ENCODE measurements at regions not wholly inside any gene's neighbourhood (a gene's known extent, or its start where the extent isn't known, plus 50 kb on each side); places are given as distances from the start of the nearest gene placed in this dataset.

DNA sequence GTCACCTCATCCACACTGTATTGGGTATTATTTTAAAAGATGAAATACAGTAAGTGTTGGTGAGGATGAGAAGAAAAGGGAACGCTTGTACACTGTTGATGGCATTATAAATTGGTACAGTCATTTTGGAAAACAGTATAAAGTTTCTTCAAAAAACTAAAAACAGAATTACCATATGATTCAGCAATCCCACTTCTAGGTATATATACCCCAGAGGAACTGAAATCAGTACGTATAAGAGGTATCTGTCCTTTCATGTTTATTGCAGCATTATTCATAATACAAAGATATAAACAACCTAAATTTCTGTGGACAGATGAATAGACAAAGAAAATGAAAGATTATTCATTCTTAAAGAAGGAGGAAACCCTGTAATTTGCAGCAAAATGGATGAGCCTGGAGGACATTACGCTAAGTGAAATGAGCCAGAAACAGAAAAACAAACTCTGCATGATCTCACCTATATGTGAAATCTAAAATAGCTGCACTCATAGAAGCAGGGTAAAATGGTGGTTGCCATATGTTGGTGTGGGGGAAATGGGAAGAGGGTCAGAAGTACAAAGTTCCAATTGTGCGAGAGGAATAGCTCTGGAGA lies 191.6 kb downstream of the TRIM36 start:
- H3K4me2 ChIP-seq (ENCODE audit: low read depth, low read length, poor library complexity, severe bottlenecking), result no peak overlapping the region
- no peak overlapping the region for H3K27ac ChIP-seq (ENCODE audit: low read depth, low read length)
- no peaks in the 10 kb centered on the region; the same call in 1 of the 2 replicates for H3K9me3 ChIP-seq (ENCODE audit: insufficient read depth, low read length)

DNA sequence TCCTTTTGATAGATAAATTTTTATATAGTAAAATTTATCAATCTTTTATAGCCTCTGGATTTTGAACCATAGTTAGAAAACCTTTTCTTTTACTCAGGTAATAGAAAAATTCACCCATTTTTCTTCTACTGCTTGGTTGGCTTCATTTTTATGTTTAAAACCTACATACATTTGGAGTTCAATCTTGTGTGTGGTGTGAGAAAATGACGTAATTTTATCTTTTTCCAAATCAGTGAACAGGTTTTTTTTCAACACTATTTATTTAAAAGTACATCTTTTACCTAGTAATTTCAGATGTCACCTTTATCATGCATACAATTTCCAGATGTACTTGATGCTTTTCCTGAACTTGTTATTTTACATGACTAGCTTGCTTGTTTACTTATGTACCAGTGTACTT lies 200.2 kb downstream of the TRIM36 start:
- Histone ChIP-seq H3K9me2 (replicated peaks; ENCODE audit: insufficient read depth, low read length) (no peaks in the 10 kb centered on the region), H3K36me3 (ENCODE audit: low read length) (no peaks in the 10 kb centered on the region), H3K27me3 (ENCODE audit: low read length) (no peaks in the 10 kb centered on the region), H3K9me3 (ENCODE audit: insufficient read depth, low read length) (no peaks in the 10 kb centered on the region), H2AFZ (ENCODE audit: low read depth, low read length, severe bottlenecking) (no peak overlapping the region), H3F3A (ENCODE audit: insufficient read depth) (no peaks in the 10 kb centered on the region), H3K79me2 (ENCODE audit: insufficient read depth, low read length) (no peaks in the 10 kb centered on the region), H3K9ac (ENCODE audit: low read length) (no peak overlapping the region), H4K20me1 (ENCODE audit: low read depth, low read length) (no peaks in the 10 kb centered on the region), H3K4me2 (ENCODE audit: low read depth, low read length, poor library complexity, severe bottlenecking) (no peak overlapping the region), H3K27ac (ENCODE audit: low read depth, low read length) (no peak overlapping the region), H3K4me3 (ENCODE audit: insufficient read depth, low read length, poor library complexity, severe bottlenecking) (no peak overlapping the region)
- TF ChIP-seq EZH2phosphoT487 (conservative IDR thresholded peaks at IDR 0.05; ENCODE audit: low read length), result no peak
- TF ChIP-seq, protein P1, sequence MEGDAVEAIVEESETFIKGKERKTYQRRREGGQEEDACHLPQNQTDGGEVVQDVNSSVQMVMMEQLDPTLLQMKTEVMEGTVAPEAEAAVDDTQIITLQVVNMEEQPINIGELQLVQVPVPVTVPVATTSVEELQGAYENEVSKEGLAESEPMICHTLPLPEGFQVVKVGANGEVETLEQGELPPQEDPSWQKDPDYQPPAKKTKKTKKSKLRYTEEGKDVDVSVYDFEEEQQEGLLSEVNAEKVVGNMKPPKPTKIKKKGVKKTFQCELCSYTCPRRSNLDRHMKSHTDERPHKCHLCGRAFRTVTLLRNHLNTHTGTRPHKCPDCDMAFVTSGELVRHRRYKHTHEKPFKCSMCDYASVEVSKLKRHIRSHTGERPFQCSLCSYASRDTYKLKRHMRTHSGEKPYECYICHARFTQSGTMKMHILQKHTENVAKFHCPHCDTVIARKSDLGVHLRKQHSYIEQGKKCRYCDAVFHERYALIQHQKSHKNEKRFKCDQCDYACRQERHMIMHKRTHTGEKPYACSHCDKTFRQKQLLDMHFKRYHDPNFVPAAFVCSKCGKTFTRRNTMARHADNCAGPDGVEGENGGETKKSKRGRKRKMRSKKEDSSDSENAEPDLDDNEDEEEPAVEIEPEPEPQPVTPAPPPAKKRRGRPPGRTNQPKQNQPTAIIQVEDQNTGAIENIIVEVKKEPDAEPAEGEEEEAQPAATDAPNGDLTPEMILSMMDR (IDR thresholded peaks at IDR 0.05; ENCODE audit: insufficient read depth, low read length, poor library complexity, severe bottlenecking), result no peak

More for the DNA sequence above, 191.6 kb downstream of the TRIM36 start:
- Histone ChIP-seq H2AFZ (ENCODE audit: low read depth, low read length, severe bottlenecking) (no peak overlapping the region), H4K20me1 (ENCODE audit: low read depth, low read length) (no peaks in the 10 kb centered on the region), H3K4me3 (ENCODE audit: insufficient read depth, low read length, poor library complexity, severe bottlenecking) (no peak overlapping the region), H3F3A (ENCODE audit: insufficient read depth) (no peaks in the 10 kb centered on the region), H3K27me3 (ENCODE audit: low read length) (no peaks in the 10 kb centered on the region), H3K9me2 (replicated peaks; ENCODE audit: insufficient read depth, low read length) (no peaks in the 10 kb centered on the region), H3K36me3 (ENCODE audit: low read length) (no peaks in the 10 kb centered on the region), H3K79me2 (ENCODE audit: insufficient read depth, low read length) (no peaks in the 10 kb centered on the region), H3K9ac (ENCODE audit: low read length) (no peak overlapping the region)
- no peak for TF ChIP-seq EZH2phosphoT487 (conservative IDR thresholded peaks at IDR 0.05; ENCODE audit: low read length)
- TF ChIP-seq, protein P1 (IDR thresholded peaks at IDR 0.05; ENCODE audit: insufficient read depth, low read length, poor library complexity, severe bottlenecking), result no peak

DNA sequence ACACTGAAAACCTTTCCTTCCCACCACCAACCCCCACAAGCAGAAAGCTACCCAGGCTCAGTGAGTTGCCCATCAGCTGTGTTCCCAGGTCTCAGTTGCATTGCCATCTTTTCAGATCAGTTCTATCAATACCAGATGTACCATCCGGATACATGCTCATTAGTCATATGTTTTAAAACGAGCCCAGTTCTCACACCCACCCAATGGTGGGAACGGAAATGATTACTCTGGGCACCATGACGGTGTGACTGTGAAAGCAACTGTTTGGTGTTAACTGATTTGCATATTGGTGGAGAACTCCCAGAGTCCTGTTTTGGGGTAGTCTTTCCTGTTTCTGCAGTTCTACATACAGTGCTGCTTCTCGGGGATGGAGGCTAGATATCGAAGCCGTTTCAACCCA lies 212.3 kb downstream of the TRIM36 start:
- Histone ChIP-seq H3K9me3 (ENCODE audit: insufficient read depth, low read length) (no peaks in the 10 kb centered on the region), H3F3A (ENCODE audit: insufficient read depth) (no peaks in the 10 kb centered on the region), H3K27me3 (ENCODE audit: low read length) (no peaks in the 10 kb centered on the region), H3K36me3 (ENCODE audit: low read length) (no peaks in the 10 kb centered on the region), H3K9me2 (replicated peaks; ENCODE audit: insufficient read depth, low read length) (no peaks in the 10 kb centered on the region), H3K27ac (ENCODE audit: low read depth, low read length) (no peak overlapping the region), H3K4me3 (ENCODE audit: insufficient read depth, low read length, poor library complexity, severe bottlenecking) (no peak overlapping the region), H2AFZ (ENCODE audit: low read depth, low read length, severe bottlenecking) (no peak overlapping the region), H3K4me2 (ENCODE audit: low read depth, low read length, poor library complexity, severe bottlenecking) (no peak overlapping the region), H4K20me1 (ENCODE audit: low read depth, low read length) (no peaks in the 10 kb centered on the region), H3K79me2 (ENCODE audit: insufficient read depth, low read length) (no peaks in the 10 kb centered on the region), H3K9ac (ENCODE audit: low read length) (no peak overlapping the region)
- no peak for TF ChIP-seq EZH2phosphoT487 (conservative IDR thresholded peaks at IDR 0.05; ENCODE audit: low read length)
- TF ChIP-seq, protein P1 (IDR thresholded peaks at IDR 0.05; ENCODE audit: insufficient read depth, low read length, poor library complexity, severe bottlenecking), result no peak

All from SU-DHL-6 (cell line).